ENCODE measurements at regions not wholly inside any gene's neighbourhood (a gene's known extent, or its start where the extent isn't known, plus 50 kb on each side); places are given as distances from the start of the nearest gene placed in this dataset.

- TF ChIP-seq CTCF (IDR thresholded peaks at IDR 0.05) (no peak), POLR2A (IDR thresholded peaks at IDR 0.05) (no peak)
Observed at GRCh38 chr21:16330082-16330907, 600.5 kb downstream of the USP25 start.
